Naive thymus-derived CD4-positive, alpha-beta T cell (primary cell): ENCODE measurements at regions not wholly inside any gene's neighbourhood (a gene's known extent, or its start where the extent isn't known, plus 50 kb on each side); places are given as distances from the start of the nearest gene placed in this dataset.

Experiments
- ATAC-seq: fragments of 150-1000 bp; cut with Tn5 transposase; 2 replicates; pipeline ENCODE4 v1.10.0; 2021; ENCODE audit warnings: mild to moderate bottlenecking, moderate library complexity
- CTCF ChIA-PET: fragments of 350-600 bp; sonication (Branson Sonifier 250); formaldehyde crosslinking; loops from one replicate; lab custom pipeline; 2021; ENCODE audit warnings: antibody characterized with exemption; lab: Charles Lee
- POLR2A ChIA-PET: fragments of 350-600 bp; sonication (Branson Sonifier 250); formaldehyde crosslinking; loops from one replicate; lab custom pipeline; 2021; ENCODE audit warnings: antibody characterized with exemption, inconsistent platforms; lab: Charles Lee
- DNase-seq, 9 donors: peaks; one replicate each; pipeline versions ENCODE4 v3.0.0 to v3.0.0-alpha.2; 2020 to 2022; ENCODE audit warnings: mixed read lengths in 1 of 9
- H3K27ac ChIP-seq: one replicate; pipeline ENCODE4 v1.7.0; 2013; ENCODE audit warnings: mild to moderate bottlenecking, low read depth, low read length, moderate library complexity
- H3K27me3 ChIP-seq, 2 donors: one replicate each; pipeline ENCODE4 v1.7.0; 2013; ENCODE audit warnings: low read length in 2 of 2, mild to moderate bottlenecking in 2 of 2, moderate library complexity in 2 of 2; ENCODE audit not compliant: control insufficient read depth in 2 of 2, insufficient read depth in 2 of 2
- H3K36me3 ChIP-seq, 3 experiments: 1 replicate in 2 of 3; 2 replicates in 1 of 3; pipeline ENCODE4 v1.7.0; 2013; ENCODE audit warnings: low read length in 3 of 3, mild to moderate bottlenecking in 3 of 3, moderate library complexity in 1 of 3; ENCODE audit not compliant: insufficient read depth in 3 of 3, control insufficient read depth in 2 of 3
- H3K4me1 ChIP-seq, 2 donors: one replicate each; pipeline ENCODE4 v1.7.0; 2013; ENCODE audit warnings: low read length in 2 of 2, mild to moderate bottlenecking in 2 of 2, moderate library complexity in 1 of 2; ENCODE audit not compliant: control insufficient read depth in 2 of 2, insufficient read depth in 2 of 2
- H3K4me3 ChIP-seq: 2 replicates; pipeline ENCODE4 v1.7.0; 2013; ENCODE audit warnings: mild to moderate bottlenecking, low read length
- H3K9me3 ChIP-seq, 3 experiments: 1 replicate in 2 of 3; 2 replicates in 1 of 3; pipeline ENCODE4 v1.7.0; 2013; ENCODE audit warnings: low read length in 3 of 3; ENCODE audit not compliant: control insufficient read depth in 2 of 3
- H3K27ac Mint-ChIP-seq, 9 donors: one replicate each; pipeline ENCODE4 v1.8.0; 2020 to 2022; ENCODE audit warnings: mixed read lengths in 9 of 9, mild to moderate bottlenecking in 8 of 9, moderate library complexity in 5 of 9, inconsistent platforms in 2 of 9
- H3K27me3 Mint-ChIP-seq, 5 donors: one replicate each; pipeline ENCODE4 v1.8.0; 2021 to 2022; ENCODE audit warnings: mixed read lengths in 5 of 5, mild to moderate bottlenecking in 1 of 5
- H3K36me3 Mint-ChIP-seq, 5 donors: one replicate each; pipeline ENCODE4 v1.8.0; 2020 to 2022; ENCODE audit warnings: mixed read lengths in 5 of 5, mild to moderate bottlenecking in 3 of 5, inconsistent platforms in 1 of 5
- H3K4me1 Mint-ChIP-seq, 7 donors: one replicate each; pipeline ENCODE4 v1.8.0; 2020 to 2022; ENCODE audit warnings: mixed read lengths in 7 of 7, mild to moderate bottlenecking in 3 of 7, inconsistent platforms in 1 of 7
- H3K4me3 Mint-ChIP-seq, 10 donors: one replicate each; pipeline ENCODE4 v1.8.0; 2020 to 2022; ENCODE audit warnings: mild to moderate bottlenecking in 10 of 10, mixed read lengths in 10 of 10, moderate library complexity in 6 of 10, inconsistent platforms in 2 of 10
- H3K9me3 Mint-ChIP-seq, 11 donors: one replicate each; pipeline ENCODE4 v1.8.0; 2020 to 2022; ENCODE audit warnings: mixed read lengths in 11 of 11, mild to moderate bottlenecking in 4 of 11, inconsistent platforms in 1 of 11, moderate library complexity in 1 of 11
- intact Hi-C, 2 donors: fragments of 100-400 bp; cut with micrococcal nuclease; formaldehyde crosslinking; loops; one replicate each; pipeline ENCODE4 v1.15.1; 2023

DNA sequence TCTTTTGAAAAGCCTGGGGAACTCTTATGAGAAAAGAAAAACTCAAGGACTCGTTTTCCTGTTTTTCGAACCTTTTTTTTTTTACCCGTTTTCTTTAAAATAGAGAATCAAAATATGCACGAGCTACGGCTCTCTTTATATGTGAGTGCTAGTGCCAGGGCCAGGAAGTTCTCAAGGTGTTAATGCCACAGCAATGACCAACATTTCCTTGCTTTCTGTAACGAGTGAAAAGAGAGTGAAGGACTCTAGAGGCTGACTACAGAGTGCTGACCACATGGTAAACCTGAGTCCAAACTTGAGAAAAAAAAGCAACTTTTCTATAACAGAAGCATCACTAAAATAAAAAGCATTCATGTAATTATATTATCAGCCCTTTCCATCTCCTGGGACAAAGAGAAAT is 102.2 kb upstream of the SLC28A3 start:
- ChIA-PET POLR2A (no interaction called here), CTCF (no interaction called here)
- Mint-ChIP-seq H3K4me3 (peak overlapping the region in 1 of 10 donors; percentile 5), H3K27me3 (peaks cover 0 to 26% (median 11%) of the 10 kb centered on the region in 5 donors), H3K27ac (no peak overlapping the region), H3K4me1 (no peaks in the 10 kb centered on the region), H3K36me3 (no peaks in the 10 kb centered on the region), H3K9me3 (peaks cover 0 to 1% (median 0%) of the 10 kb centered on the region in 11 donors)
- ATAC-seq = no peak
- H3K4me3 ChIP-seq = no peak overlapping the region
- H3K4me1 ChIP-seq = no peaks in the 10 kb centered on the region
- H3K27ac ChIP-seq = no peak overlapping the region
- no peaks in the 10 kb centered on the region for H3K27me3 ChIP-seq
- no peaks in the 10 kb centered on the region for H3K9me3 ChIP-seq
- intact Hi-C loops = no loop called here
- DNase-seq = no peak
- H3K36me3 ChIP-seq = no peaks in the 10 kb centered on the region

DNA sequence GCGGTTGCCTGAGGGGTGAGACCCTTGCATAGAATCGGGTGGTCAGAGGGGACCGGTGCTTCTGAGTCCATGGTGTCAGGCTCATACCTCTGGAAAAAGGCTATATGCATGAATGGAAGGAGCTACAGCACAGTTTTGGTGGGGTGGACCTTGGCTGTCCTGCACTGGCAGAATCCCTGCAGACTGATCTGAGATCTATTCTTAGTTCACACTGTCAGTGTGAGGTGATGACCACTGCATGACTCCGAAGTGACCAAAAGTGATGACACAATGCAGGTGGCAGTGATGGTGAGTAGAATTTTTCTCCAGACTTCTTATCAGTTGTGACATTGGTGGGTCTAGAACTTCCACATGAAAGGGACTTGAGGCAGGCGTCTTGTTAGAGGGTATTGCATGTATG is 105.2 kb upstream of the SLC28A3 start:
- no peaks in the 10 kb centered on the region for H3K36me3 Mint-ChIP-seq
- peaks cover 0 to 1% (median 0%) of the 10 kb centered on the region in 11 donors for H3K9me3 Mint-ChIP-seq

GRCh38 chr9:84447305-84447704 is 106.7 kb upstream of the SLC28A3 start:
- ATAC-seq = no peak

More for the DNA sequence above, 105.2 kb upstream of the SLC28A3 start:
- POLR2A ChIA-PET = no interaction called here
- Histone ChIP-seq H3K27me3 (no peaks in the 10 kb centered on the region), H3K4me3 (no peak overlapping the region), H3K27ac (no peak overlapping the region), H3K36me3 (no peaks in the 10 kb centered on the region), H3K4me1 (no peaks in the 10 kb centered on the region), H3K9me3 (no peaks in the 10 kb centered on the region)
- no peak overlapping the region for H3K27ac Mint-ChIP-seq
- no peak overlapping the region for H3K4me3 Mint-ChIP-seq
- ATAC-seq = no peak
- peaks cover 0 to 11% (median 8%) of the 10 kb centered on the region in 5 donors for H3K27me3 Mint-ChIP-seq
- peaks cover 0 to 2% (median 0%) of the 10 kb centered on the region in 7 donors for H3K4me1 Mint-ChIP-seq
- intact Hi-C loops = no loop called here
- CTCF ChIA-PET = no interaction called here
- DNase-seq = no peak

DNA sequence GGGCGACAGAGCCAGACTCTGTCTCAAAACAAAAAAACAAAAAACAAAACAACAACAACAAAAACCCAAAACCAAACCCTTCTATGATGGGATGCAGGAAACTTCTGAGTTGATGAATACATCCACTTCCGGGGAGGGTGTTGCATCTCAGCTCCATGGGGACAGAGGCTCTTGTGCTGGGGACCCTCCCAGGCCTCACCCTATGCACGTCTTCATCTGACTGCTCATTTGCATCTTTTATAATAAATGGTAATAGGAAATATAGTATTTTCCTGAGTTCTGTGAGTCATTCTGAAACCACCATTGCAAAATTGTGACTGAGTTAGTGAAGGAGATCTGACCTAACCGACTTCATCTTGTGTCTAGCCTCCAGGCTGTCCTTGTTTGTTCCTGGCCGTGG is 109.5 kb upstream of the SLC28A3 start:
- CTCF ChIA-PET = no interaction called here
- DNase-seq = no peak
- ATAC-seq = no peak
- Histone ChIP-seq H3K27ac (no peak overlapping the region), H3K27me3 (no peaks in the 10 kb centered on the region), H3K4me3 (no peak overlapping the region), H3K36me3 (no peaks in the 10 kb centered on the region), H3K9me3 (no peaks in the 10 kb centered on the region), H3K4me1 (no peaks in the 10 kb centered on the region)
- POLR2A ChIA-PET = no interaction called here
- Mint-ChIP-seq H3K36me3 (no peaks in the 10 kb centered on the region), H3K4me1 (peaks cover 0 to 2% (median 0%) of the 10 kb centered on the region in 7 donors), H3K4me3 (no peak overlapping the region), H3K27me3 (peaks cover 0 to 24% (median 15%) of the 10 kb centered on the region in 5 donors), H3K9me3 (peaks cover 0 to 3% (median 0%) of the 10 kb centered on the region in 11 donors), H3K27ac (no peak overlapping the region)
- intact Hi-C loops = no loop called here

More at GRCh38 chr9:84447305-84447704, 106.7 kb upstream of the SLC28A3 start:
- Histone ChIP-seq H3K9me3 (no peaks in the 10 kb centered on the region), H3K27me3 (no peaks in the 10 kb centered on the region), H3K27ac (no peak overlapping the region), H3K4me1 (no peaks in the 10 kb centered on the region), H3K36me3 (no peaks in the 10 kb centered on the region), H3K4me3 (no peak overlapping the region)
- intact Hi-C loops = no loop called here
- peaks cover 0 to 1% (median 0%) of the 10 kb centered on the region in 11 donors for H3K9me3 Mint-ChIP-seq
- no peak overlapping the region for H3K27ac Mint-ChIP-seq
- CTCF ChIA-PET = no interaction called here
- H3K36me3 Mint-ChIP-seq = no peaks in the 10 kb centered on the region
- DNase-seq = no peak
- peaks cover 0 to 2% (median 0%) of the 10 kb centered on the region in 7 donors for H3K4me1 Mint-ChIP-seq
- no peak overlapping the region for H3K4me3 Mint-ChIP-seq
- peaks cover 0 to 19% (median 8%) of the 10 kb centered on the region in 5 donors for H3K27me3 Mint-ChIP-seq
- POLR2A ChIA-PET = no interaction called here

DNA sequence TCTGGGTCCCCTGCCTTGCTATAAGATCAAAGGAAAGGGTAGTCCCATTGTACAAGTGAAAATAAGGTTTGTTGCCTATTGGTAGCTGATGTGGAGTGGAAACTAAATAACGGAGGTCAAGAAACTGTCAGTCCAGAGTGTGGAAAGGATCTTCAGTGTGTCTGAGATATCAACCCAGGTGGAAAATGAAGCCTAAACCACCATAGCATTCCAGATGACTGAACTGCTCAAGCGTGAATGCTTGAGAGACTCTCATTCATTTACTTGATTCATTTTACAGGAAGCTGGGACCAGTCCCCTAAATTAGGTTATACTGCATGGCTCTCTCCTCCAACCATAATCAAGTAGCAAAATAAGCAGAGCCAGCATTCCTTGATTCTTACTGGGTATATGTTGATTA is 116.0 kb upstream of the SLC28A3 start:
- H3K4me3 Mint-ChIP-seq = no peak overlapping the region
- ATAC-seq (no peak), DNase-seq (no peak)
- POLR2A ChIA-PET = interaction anchor here (0.5 kb wide), 1 partner anchor 547 kb away, joined by 3 read pairs; no protein-coding TSS in a partner anchor
- peaks cover 0 to 20% (median 16%) of the 10 kb centered on the region in 5 donors for H3K27me3 Mint-ChIP-seq
- H3K36me3 Mint-ChIP-seq = peaks cover 0 to 4% (median 0%) of the 10 kb centered on the region in 5 donors
- Histone ChIP-seq H3K9me3 (no peaks in the 10 kb centered on the region), H3K27me3 (no peaks in the 10 kb centered on the region), H3K36me3 (no peaks in the 10 kb centered on the region), H3K4me1 (no peaks in the 10 kb centered on the region), H3K4me3 (no peak overlapping the region), H3K27ac (no peak overlapping the region)
- no peak overlapping the region for H3K27ac Mint-ChIP-seq
- CTCF ChIA-PET = no interaction called here
- peaks cover 0 to 12% (median 8%) of the 10 kb centered on the region in 11 donors for H3K9me3 Mint-ChIP-seq
- no peaks in the 10 kb centered on the region for H3K4me1 Mint-ChIP-seq
- intact Hi-C loops = no loop called here

GRCh38 chr9:84460695-84461094 is 120.1 kb upstream of the SLC28A3 start:
- CTCF ChIA-PET = no interaction called here
- no peaks in the 10 kb centered on the region for H3K36me3 Mint-ChIP-seq
- DNase-seq = no peak
- Histone ChIP-seq H3K36me3 (no peaks in the 10 kb centered on the region), H3K27me3 (no peaks in the 10 kb centered on the region), H3K9me3 (no peaks in the 10 kb centered on the region), H3K4me3 (no peak overlapping the region), H3K4me1 (no peaks in the 10 kb centered on the region), H3K27ac (no peak overlapping the region)
- H3K27me3 Mint-ChIP-seq = peaks cover 0 to 11% (median 6%) of the 10 kb centered on the region in 5 donors
- peaks cover 0 to 12% (median 4%) of the 10 kb centered on the region in 11 donors for H3K9me3 Mint-ChIP-seq
- intact Hi-C loops = no loop called here
- POLR2A ChIA-PET = no interaction called here
- H3K4me1 Mint-ChIP-seq = no peaks in the 10 kb centered on the region
- ATAC-seq = no peak
- H3K4me3 Mint-ChIP-seq = no peak overlapping the region
- H3K27ac Mint-ChIP-seq = no peak overlapping the region

- Histone ChIP-seq H3K4me1 (no peaks in the 10 kb centered on the region), H3K27me3 (no peaks in the 10 kb centered on the region), H3K36me3 (no peaks in the 10 kb centered on the region), H3K4me3 (no peak overlapping the region), H3K9me3 (no peaks in the 10 kb centered on the region), H3K27ac (no peak overlapping the region)
- Mint-ChIP-seq H3K9me3 (peaks cover 0 to 6% (median 3%) of the 10 kb centered on the region in 11 donors), H3K4me3 (no peak overlapping the region), H3K27ac (no peak overlapping the region), H3K36me3 (no peaks in the 10 kb centered on the region), H3K4me1 (peaks cover 0 to 6% (median 0%) of the 10 kb centered on the region in 7 donors), H3K27me3 (peaks cover 0 to 11% (median 6%) of the 10 kb centered on the region in 5 donors)
- intact Hi-C loops = no loop called here
- ATAC-seq (no peak), DNase-seq (no peak)
- ChIA-PET CTCF (no interaction called here), POLR2A (no interaction called here)
Observed at GRCh38 chr9:84463272-84463671, 122.7 kb upstream of the SLC28A3 start.
